Fibroblast of pulmonary artery (primary cell): ENCODE measurements at regions not wholly inside any gene's neighbourhood (a gene's known extent, or its start where the extent isn't known, plus 50 kb on each side); places are given as distances from the start of the nearest gene placed in this dataset.

Source experiments
- DNase-seq: peaks from one replicate; pipeline ENCODE4 v3.0.0-alpha.2; 2010; ENCODE audit warnings: low read depth
- H3K4me3 ChIP-seq: replicated peaks from 2 replicates; pipeline ENCODE4 v1.5.1; 2011; ENCODE audit warnings: low read depth, mild to moderate bottlenecking, control low read depth, low read length, moderate library complexity
- TF ChIP-seq, protein P1 (sequence below): IDR thresholded peaks from 2 replicates; pipeline ENCODE4 v1.5.1; 2011; ENCODE audit warnings: mild to moderate bottlenecking, control low read depth, low read length, inconsistent platforms; ENCODE audit errors: missing control alignments

DNA sequence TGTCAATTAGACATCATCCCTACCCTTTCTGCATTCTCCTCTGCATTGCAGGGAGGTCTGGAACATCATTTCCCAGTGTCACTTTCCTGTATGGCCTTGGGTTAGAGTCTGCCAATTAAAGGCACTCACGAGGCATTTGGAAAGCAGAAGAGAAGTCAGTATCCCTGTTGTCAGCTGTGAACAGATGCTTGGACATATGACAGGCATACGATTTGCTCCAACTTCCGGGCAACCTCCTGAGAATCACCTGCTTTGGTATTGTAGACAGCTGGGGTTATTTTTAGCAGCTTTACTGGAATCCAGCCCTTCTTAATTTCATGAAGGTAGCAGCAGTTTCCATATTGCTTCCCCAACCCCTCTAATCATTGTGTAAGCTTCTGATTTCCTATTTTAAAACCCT, 88.7 kb upstream of the DHRS4 start:
- H3K4me3 ChIP-seq = no peak overlapping the region
- TF ChIP-seq, protein P1, sequence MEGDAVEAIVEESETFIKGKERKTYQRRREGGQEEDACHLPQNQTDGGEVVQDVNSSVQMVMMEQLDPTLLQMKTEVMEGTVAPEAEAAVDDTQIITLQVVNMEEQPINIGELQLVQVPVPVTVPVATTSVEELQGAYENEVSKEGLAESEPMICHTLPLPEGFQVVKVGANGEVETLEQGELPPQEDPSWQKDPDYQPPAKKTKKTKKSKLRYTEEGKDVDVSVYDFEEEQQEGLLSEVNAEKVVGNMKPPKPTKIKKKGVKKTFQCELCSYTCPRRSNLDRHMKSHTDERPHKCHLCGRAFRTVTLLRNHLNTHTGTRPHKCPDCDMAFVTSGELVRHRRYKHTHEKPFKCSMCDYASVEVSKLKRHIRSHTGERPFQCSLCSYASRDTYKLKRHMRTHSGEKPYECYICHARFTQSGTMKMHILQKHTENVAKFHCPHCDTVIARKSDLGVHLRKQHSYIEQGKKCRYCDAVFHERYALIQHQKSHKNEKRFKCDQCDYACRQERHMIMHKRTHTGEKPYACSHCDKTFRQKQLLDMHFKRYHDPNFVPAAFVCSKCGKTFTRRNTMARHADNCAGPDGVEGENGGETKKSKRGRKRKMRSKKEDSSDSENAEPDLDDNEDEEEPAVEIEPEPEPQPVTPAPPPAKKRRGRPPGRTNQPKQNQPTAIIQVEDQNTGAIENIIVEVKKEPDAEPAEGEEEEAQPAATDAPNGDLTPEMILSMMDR = no peak
- no peak for DNase-seq

DNA sequence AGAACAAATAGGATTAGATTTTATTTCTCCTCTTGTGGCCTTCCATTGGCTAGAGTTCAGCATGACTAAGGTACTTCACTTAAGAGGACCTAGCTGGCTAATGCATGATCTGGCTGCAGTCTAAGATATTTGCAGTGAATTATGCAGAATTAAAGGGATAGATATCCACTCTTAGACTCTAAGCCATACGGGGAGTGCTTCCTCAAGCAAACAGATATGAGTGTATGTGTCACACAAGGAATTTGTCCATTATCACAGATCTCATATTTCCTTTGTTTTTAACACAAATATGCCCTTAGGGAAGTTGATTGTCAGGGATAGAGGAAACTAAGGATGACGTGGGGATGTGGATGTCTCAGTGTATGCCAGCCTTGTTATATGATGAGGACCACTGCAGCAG, 88.1 kb upstream of the DHRS4 start:
- TF ChIP-seq, protein P1 = no peak
- no peak overlapping the region for H3K4me3 ChIP-seq
- DNase-seq = no peak

DNA sequence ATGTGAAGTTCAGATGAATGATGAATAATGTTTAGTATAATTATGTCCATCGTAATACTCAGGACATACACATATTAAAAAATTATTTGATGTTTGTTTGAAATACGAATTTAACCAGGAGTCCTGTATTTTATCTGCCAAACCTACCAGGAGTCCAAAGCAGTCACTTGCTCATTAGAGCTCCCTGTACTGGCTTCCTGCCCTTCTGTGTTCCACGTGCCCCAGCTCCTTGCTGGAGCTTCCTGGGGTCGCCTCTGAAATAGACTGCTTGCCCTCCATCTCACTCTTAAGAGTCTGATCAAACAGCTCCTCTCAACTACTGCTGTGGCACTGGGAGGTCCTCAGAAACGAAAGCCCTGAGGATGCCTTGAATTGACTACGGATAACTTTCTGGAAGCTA, 87.3 kb upstream of the DHRS4 start:
- no peak for DNase-seq
- TF ChIP-seq, protein P1 = no peak
- H3K4me3 ChIP-seq = no peak overlapping the region

DNA sequence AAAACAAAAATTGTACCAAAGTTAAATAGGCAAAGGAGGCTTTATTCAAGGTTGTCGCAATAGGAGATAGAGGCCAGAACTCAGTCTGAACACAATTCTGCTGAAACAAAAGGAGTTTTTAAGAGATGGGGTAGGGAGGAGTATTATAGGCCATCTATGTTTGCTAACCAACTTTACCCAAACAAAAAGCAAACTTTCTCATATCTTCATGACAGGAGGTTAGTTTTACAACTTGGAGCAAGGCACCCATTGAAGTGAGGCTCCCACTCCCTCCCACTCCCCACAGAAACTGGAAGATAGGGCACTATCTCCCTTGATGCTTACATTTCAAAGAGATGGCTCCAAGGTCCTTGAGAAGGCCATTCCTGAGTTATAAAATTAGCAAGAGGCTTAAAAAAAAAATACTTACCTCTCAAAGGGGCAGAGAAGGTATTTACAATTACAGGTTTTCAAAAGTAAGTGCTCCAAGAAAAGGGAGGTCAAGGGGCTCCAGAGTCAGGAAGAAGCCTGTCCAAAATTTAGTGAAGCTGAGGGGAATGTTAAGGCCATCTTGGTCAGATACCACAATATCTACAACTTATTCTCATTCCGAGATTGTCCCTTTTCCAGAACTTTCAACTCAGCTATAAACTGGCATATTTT, 84.4 kb upstream of the DHRS4 start:
- H3K4me3 ChIP-seq = no peak overlapping the region
- TF ChIP-seq, protein P1 = no peak
- no peak for DNase-seq

DNA sequence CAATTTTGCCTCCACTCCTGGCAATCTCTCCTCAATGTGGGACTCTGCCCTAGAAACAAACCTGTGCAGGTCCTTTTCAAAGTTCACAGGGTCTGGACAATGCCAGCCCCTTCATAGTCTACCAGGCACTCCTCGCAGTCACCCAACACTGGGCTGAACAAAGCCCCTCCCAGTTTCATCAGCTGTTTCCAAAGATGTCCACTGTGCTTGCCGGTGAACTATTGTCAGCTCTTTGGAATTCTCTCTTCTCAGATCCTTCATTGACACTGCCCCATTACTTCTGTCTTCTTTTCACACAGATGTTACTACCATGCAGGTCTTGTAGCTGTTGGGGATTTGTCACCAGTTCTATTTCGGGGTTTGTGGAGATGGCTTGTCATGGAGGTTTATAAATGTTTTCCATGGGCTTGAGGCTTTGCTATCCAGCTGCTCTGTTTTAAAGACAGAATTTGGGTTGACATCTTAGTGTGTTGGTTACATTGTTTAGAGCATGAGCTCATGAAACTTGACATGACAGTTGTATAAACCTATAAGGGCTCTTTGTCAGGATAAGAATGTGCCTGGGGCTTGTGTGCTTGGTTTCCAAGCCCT, 77.3 kb upstream of the DHRS4 start:
- TF ChIP-seq, protein P1 = no peak
- H3K4me3 ChIP-seq = no peak overlapping the region
- DNase-seq = no peak

DNA sequence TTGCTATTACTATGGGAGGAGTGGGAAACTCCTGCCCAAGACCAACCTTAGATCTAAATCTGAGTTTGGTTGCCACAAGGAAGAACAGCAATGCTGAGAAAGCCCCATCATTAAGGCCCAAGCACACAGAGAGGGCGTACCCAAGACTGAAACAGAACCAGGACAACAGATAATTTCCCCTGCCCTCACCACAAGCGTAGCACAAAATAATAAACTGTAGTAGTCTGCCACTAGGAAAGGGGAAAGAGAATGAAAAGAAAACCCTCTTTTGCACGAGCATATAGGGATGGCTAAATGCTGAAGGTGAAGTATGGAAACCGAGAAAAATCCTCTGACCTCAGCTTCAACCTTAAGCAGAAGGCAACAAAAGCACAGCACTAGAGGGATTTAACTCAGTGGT, 76.5 kb upstream of the DHRS4 start:
- H3K4me3 ChIP-seq = no peak overlapping the region
- DNase-seq = no peak
- TF ChIP-seq, protein P1 = no peak
